ENCODE measurements at regions not wholly inside any gene's neighbourhood (a gene's known extent, or its start where the extent isn't known, plus 50 kb on each side); places are given as distances from the start of the nearest gene placed in this dataset.

DNA sequence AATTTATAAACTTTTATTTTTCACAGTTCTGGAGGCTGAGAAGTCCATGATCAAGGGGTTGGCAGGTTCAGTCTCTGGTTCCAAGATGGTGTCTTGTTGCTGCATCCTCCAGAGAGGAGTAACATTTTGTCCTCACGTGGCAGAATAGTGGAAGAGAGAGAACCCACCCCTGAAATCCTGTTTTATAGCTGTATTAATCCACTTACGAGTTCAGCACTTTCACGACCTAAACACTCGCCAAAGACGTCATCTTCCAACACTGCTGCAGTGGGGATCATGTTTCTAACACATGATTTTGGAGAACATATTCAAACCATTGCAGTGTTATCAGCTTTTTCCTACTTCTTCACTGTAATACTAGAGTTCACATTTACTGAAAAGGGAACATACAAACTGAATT lies 233.0 kb upstream of the ATP10B start:
- TF ChIP-seq, protein P1, sequence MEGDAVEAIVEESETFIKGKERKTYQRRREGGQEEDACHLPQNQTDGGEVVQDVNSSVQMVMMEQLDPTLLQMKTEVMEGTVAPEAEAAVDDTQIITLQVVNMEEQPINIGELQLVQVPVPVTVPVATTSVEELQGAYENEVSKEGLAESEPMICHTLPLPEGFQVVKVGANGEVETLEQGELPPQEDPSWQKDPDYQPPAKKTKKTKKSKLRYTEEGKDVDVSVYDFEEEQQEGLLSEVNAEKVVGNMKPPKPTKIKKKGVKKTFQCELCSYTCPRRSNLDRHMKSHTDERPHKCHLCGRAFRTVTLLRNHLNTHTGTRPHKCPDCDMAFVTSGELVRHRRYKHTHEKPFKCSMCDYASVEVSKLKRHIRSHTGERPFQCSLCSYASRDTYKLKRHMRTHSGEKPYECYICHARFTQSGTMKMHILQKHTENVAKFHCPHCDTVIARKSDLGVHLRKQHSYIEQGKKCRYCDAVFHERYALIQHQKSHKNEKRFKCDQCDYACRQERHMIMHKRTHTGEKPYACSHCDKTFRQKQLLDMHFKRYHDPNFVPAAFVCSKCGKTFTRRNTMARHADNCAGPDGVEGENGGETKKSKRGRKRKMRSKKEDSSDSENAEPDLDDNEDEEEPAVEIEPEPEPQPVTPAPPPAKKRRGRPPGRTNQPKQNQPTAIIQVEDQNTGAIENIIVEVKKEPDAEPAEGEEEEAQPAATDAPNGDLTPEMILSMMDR (IDR thresholded peaks at IDR 0.05 in 4 of 5, conservative IDR thresholded peaks at IDR 0.05 in 1 of 5), result no peak
- no peak for TF ChIP-seq POLR2A (IDR thresholded peaks at IDR 0.05)
